ENCODE measurements at regions not wholly inside any gene's neighbourhood (a gene's known extent, or its start where the extent isn't known, plus 50 kb on each side); places are given as distances from the start of the nearest gene placed in this dataset.

DNA sequence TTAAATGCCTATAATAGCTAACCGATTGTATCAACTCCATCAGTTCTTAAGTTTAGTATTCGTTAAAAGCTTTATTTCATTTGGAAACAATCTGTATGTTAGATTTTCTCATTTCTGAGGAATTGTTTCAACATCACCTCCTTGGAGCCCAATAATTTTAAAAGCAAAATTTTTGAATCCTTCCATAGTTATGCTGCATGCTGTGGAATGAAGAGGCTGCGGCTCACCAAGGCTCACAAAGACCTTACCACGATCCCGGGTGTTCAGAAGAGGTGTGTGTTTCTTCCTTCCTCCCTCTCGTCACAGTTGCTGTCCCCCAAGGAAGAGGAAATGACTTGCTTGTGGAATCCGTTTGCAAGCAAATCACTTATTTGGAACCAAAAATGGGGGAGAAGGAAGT is 143.8 kb downstream of the FGF1 start:
- TF ChIP-seq, protein P1, sequence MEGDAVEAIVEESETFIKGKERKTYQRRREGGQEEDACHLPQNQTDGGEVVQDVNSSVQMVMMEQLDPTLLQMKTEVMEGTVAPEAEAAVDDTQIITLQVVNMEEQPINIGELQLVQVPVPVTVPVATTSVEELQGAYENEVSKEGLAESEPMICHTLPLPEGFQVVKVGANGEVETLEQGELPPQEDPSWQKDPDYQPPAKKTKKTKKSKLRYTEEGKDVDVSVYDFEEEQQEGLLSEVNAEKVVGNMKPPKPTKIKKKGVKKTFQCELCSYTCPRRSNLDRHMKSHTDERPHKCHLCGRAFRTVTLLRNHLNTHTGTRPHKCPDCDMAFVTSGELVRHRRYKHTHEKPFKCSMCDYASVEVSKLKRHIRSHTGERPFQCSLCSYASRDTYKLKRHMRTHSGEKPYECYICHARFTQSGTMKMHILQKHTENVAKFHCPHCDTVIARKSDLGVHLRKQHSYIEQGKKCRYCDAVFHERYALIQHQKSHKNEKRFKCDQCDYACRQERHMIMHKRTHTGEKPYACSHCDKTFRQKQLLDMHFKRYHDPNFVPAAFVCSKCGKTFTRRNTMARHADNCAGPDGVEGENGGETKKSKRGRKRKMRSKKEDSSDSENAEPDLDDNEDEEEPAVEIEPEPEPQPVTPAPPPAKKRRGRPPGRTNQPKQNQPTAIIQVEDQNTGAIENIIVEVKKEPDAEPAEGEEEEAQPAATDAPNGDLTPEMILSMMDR (conservative IDR thresholded peaks at IDR 0.05; ENCODE audit: low read depth, low read length), result no peak
- DNase-seq (ENCODE audit: low read depth), result no peak
- no peak overlapping the region for H3K4me3 ChIP-seq (ENCODE audit: low read length)

GRCh38 chr5:142540922-142541422 is 144.9 kb downstream of the FGF1 start:
- TF ChIP-seq, protein P1 (conservative IDR thresholded peaks at IDR 0.05; ENCODE audit: low read depth, low read length), result no peak
- H3K4me3 ChIP-seq (ENCODE audit: low read length), result no peak overlapping the region
- no peak for DNase-seq (ENCODE audit: low read depth)

DNA sequence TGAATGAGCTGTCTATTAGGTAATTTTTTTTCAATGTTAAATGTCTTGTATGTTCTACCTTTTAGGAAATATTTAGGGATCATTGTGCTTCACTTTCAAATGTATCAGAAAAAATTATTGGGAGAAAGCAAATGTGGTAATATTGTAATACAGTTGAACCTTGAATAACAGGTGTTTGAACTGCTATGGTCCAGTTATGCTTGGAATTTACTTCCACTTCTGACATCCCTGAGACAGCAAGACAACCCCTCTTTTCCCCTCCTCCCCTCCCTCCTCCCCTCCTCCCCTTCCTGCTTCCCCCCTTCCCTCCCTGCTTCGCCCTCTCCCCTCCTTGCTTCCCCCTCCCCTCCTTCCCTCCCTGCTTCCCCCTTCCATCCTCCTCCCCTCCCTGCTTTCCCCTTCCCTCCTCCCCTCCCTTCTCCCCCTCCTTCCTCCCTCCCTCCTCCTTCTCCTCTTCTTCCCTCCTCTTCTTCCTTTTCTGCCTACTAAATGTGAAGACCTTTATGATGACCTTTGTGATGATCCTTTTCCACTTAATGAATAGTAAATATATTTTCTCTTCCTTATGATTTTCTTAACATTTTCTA is 146.6 kb downstream of the FGF1 start:
- DNase-seq (ENCODE audit: low read depth), result no peak
- H3K4me3 ChIP-seq (ENCODE audit: low read length), result no peak overlapping the region
- TF ChIP-seq, protein P1 (conservative IDR thresholded peaks at IDR 0.05; ENCODE audit: low read depth, low read length), result no peak

GRCh38 chr5:142537938-142538337 is 148.0 kb downstream of the FGF1 start:
- DNase-seq (ENCODE audit: low read depth), result no peak
- TF ChIP-seq, protein P1 (conservative IDR thresholded peaks at IDR 0.05; ENCODE audit: low read depth, low read length), result no peak
- no peak overlapping the region for H3K4me3 ChIP-seq (ENCODE audit: low read length)

DNA sequence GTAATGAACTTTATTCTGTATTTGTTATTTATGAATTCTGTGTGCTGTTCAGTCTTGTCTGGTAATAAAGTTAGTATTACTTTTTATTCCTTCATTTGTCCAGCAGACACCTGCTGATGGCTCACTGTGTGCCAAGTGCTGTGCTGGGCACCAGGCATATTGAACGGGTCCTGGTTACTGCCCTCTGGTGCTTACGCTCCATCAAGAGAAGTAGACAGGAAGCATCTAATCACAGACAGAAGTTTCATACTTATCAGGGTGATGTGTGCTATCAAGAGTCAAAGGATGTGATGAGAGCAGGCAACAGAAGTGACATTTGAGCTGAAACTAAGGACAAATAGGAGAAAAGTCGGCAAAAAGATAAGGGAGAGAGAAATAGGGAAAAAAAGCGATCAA is 153.1 kb downstream of the FGF1 start:
- H3K4me3 ChIP-seq (ENCODE audit: low read length), result no peak overlapping the region
- no peak for DNase-seq (ENCODE audit: low read depth)
- TF ChIP-seq, protein P1 (conservative IDR thresholded peaks at IDR 0.05; ENCODE audit: low read depth, low read length), result no peak

- TF ChIP-seq, protein P1 (conservative IDR thresholded peaks at IDR 0.05; ENCODE audit: low read depth, low read length), result no peak
- H3K4me3 ChIP-seq (ENCODE audit: low read length), result no peak overlapping the region
- no peak for DNase-seq (ENCODE audit: low read depth)
These were observed 153.7 kb downstream of the FGF1 start for GRCh38 chr5:142531977-142532780.

- no peak overlapping the region for H3K4me3 ChIP-seq (ENCODE audit: low read length)
- DNase-seq (ENCODE audit: low read depth), result no peak
- TF ChIP-seq, protein P1 (conservative IDR thresholded peaks at IDR 0.05; ENCODE audit: low read depth, low read length), result no peak
These were observed 155.0 kb downstream of the FGF1 start for GRCh38 chr5:142530904-142531303.

Data from retinal pigment epithelial cell (primary cell).